ENCODE measurements at regions not wholly inside any gene's neighbourhood (a gene's known extent, or its start where the extent isn't known, plus 50 kb on each side); places are given as distances from the start of the nearest gene placed in this dataset.

- Histone ChIP-seq H3K9me1 (replicated peaks; ENCODE audit: control insufficient read depth, extremely low read depth, insufficient read depth, low read length) (no peaks in the 10 kb centered on the region), H2AFZ (ENCODE audit: low read depth, low read length) (no peak overlapping the region), H3K4me3 (replicated peaks in 1 of 3; ENCODE audit: insufficient read depth in 1 of 3, low read depth in 1 of 3, low read length in 3 of 3) (no peak overlapping the region), H3K4me1 (ENCODE audit: control insufficient read depth, extremely low read depth, insufficient read depth, low read length) (no peaks in the 10 kb centered on the region), H3K27me3 (ENCODE audit: control insufficient read depth in 2 of 2, insufficient read depth in 2 of 2, low read length in 2 of 2) (no peaks in the 10 kb centered on the region), H3K4me2 (ENCODE audit: insufficient read depth, low read length) (no peak overlapping the region), H3K9ac (replicated peaks; ENCODE audit: extremely low read depth, insufficient read depth, low read length) (no peak overlapping the region), H3K36me3 (ENCODE audit: control insufficient read depth in 2 of 2, extremely low read depth in 1 of 2, insufficient read depth in 2 of 2, low read length in 2 of 2) (no peaks in the 10 kb centered on the region), H3K79me2 (ENCODE audit: control insufficient read depth, insufficient read depth, low read length) (no peaks in the 10 kb centered on the region), H4K20me1 (replicated peaks; ENCODE audit: control insufficient read depth, extremely low read depth, insufficient read depth, low read length) (no peaks in the 10 kb centered on the region), H3K9me3 (replicated peaks; ENCODE audit: control insufficient read depth, insufficient read depth, low read length) (no peaks in the 10 kb centered on the region), H3K27ac (ENCODE audit: insufficient read depth, low read depth, low read length) (no peak overlapping the region)
- intact Hi-C loops (cut with micrococcal nuclease) (no loop called here), dilution Hi-C loops (cut with MboI; ENCODE audit: extremely low pct_ligation_motif_present, low sequenced_read_pairs) (no loop called here)
- POLR2A ChIA-PET = no interaction called here
- FAIRE-seq (no peak), DNase-seq (ENCODE audit: low read depth, low spot score) (no peak)
- CTCF ChIA-PET = no interaction called here
- BruUV-seq (replicated peaks) = no TSS peak
- TF ChIP-seq POLR2A (IDR thresholded peaks at IDR 0.05; ENCODE audit: low read depth, low read length) (no peak), GATA2 (IDR thresholded peaks at IDR 0.05; ENCODE audit: insufficient read depth, insufficient read length, low read depth, low read length) (no peak), POLR2AphosphoS5 (IDR thresholded peaks at IDR 0.05; ENCODE audit: insufficient read depth, low read depth, low read length) (no peak), MYC (IDR thresholded peaks at IDR 0.05; ENCODE audit: low read depth, low read length) (no peak), EZH2 (IDR thresholded peaks at IDR 0.05; ENCODE audit: borderline replicate concordance, low read depth, low read length, severe bottlenecking) (no peak), FOS (IDR thresholded peaks at IDR 0.05; ENCODE audit: borderline replicate concordance, insufficient read depth, low read length) (no peak), CTCF (IDR thresholded peaks at IDR 0.05; ENCODE audit: extremely low read depth in 1 of 2, insufficient read depth in 1 of 2, low read depth in 1 of 2, low read length in 2 of 2) (no peak), MAX (IDR thresholded peaks at IDR 0.05; ENCODE audit: insufficient read depth, insufficient read length) (no peak), JUN (IDR thresholded peaks at IDR 0.05; ENCODE audit: borderline replicate concordance, insufficient read depth, insufficient read length, low read depth) (no peak)
These were observed 350.7 kb upstream of the SEL1L start for GRCh38 chr14:81884382-81884781.
